NCI-H2196 (cell line): ENCODE measurements at regions not wholly inside any gene's neighbourhood (a gene's known extent, or its start where the extent isn't known, plus 50 kb on each side); places are given as distances from the start of the nearest gene placed in this dataset.

Experiments used
- DNase-seq: peaks from one replicate; lab custom pipeline; 2025; ENCODE audit not compliant: unreplicated experiment; lab: John Stamatoyannopoulos, UW

GRCh38 chr4:19455196-19455595, 796.5 kb upstream of the SLIT2 start:
- no peak for DNase-seq

DNA sequence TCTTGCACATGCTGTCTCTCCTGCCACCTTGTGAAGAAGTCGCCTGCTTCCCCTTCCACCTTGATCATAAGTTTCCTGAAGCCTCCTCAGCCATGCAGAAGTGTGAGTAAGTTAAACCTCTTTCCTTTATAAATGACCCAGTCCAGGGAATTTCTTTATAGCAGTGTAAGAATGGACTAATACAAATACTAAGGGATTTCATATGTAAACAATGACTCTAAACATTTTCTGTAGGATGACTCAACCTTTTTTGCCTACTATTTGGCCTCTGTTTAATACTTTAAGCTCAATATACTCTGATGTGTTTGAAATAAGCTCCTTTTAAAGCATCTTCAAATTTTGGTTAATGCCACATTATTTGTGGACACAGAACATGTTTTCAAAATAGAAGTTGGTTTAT, 813.5 kb upstream of the SLIT2 start:
- DNase-seq, result no peak

- no peak for DNase-seq
These were observed 814.7 kb upstream of the SLIT2 start for GRCh38 chr4:19437008-19437407.

DNA sequence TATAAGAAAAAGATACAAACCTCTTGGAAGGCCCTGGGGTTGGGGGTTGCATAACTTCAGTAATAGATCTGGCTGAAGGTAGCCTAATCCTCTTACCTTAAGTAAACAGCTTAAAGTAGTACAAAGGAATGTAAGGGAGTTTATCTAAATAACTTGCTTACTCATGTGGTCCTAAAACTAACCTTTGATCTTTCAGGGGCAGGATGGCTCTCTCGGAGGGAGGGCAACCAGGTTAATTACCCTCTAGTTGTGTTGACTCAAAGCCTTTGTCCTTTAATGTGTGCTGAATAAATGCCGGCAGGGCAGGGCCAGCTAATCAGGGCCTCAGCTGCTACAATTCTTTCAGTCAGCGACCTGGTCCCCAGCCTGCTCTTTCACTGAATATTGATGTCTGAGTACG, 822.0 kb upstream of the SLIT2 start:
- no peak for DNase-seq

GRCh38 chr4:19425146-19425545, 826.6 kb upstream of the SLIT2 start:
- DNase-seq, result no peak

DNA sequence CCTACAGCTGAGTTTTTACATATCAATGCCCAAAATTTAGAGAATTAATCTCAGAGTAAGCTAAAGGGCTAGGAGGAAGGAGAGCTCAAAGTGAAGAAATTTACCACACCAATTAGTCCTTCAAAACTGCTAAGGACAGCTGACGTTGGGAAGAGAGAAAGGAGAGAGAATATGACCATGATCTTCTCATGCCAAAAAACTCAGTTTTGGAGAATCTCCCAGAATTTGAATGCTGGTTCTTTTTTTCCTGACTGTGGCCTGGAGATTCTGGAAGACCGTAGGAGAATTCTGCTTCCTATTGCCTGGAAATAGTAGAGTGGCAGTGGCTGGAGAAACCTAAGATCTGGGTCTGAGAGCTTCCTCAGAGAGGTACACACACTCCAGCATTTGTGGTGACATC, 834.4 kb upstream of the SLIT2 start:
- no peak for DNase-seq

GRCh38 chr4:19416146-19416545, 835.6 kb upstream of the SLIT2 start:
- DNase-seq, result no peak

DNA sequence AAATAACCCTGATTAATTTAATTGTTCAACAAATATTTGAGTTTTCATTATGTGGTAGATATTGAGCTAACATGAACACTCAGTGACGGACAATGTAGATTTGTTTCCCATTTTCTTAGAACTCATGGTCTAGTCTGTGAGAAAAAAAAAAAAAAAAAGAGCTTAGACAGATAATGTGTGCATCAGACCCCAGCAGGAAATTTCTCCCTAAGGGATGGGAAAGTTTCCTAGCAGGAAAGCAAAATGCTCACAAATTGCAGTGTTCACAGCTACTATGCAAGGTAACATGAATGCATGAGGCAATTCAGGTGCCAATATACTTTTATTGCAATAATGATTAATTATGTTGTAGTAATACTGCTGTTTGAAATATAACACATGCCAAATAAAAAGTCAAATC, 843.2 kb upstream of the SLIT2 start:
- DNase-seq, result no peak

DNA sequence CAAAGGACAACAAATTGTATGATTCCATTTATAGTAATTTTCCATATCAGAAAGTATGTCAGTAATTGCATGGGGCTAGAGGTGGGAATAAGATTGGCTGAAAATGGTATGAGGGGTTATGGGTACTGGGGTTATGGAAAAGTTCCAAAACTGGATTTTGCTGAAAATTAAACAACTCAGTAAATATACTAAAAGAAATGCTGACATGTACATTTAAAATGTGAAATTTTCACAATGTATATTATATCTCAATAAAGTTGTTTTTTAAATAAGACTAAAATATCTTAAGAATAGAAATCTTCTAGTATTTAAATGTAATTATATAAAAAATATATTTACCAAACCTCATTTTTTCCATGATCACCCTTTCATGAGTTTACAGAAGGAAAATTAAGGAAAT, 844.9 kb upstream of the SLIT2 start:
- DNase-seq, result no peak

- no peak for DNase-seq
These were observed 847.8 kb upstream of the SLIT2 start for GRCh38 chr4:19403786-19404370.

DNA sequence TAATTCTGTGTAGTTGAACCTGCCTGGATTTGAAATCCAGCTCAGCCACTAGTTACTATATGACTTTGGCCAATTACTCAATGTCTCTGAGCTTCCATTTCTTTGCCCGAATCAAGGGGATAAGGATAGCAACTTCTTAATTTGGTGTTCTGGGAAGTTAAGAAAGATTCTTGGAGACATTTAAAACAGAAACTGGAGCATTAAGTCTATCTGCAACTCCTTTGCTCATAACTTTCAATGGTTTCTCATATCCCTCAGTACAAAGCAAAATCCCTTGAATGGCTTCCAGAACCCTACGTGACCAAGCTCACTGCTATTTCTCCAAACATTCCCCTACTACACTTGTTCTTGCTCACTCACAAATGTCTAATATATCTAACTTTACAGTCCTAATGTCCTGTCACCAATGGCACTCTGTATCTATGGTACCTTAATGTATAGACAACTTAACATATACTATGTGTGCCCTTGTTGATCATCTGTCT, 849.1 kb upstream of the SLIT2 start:
- no peak for DNase-seq

DNA sequence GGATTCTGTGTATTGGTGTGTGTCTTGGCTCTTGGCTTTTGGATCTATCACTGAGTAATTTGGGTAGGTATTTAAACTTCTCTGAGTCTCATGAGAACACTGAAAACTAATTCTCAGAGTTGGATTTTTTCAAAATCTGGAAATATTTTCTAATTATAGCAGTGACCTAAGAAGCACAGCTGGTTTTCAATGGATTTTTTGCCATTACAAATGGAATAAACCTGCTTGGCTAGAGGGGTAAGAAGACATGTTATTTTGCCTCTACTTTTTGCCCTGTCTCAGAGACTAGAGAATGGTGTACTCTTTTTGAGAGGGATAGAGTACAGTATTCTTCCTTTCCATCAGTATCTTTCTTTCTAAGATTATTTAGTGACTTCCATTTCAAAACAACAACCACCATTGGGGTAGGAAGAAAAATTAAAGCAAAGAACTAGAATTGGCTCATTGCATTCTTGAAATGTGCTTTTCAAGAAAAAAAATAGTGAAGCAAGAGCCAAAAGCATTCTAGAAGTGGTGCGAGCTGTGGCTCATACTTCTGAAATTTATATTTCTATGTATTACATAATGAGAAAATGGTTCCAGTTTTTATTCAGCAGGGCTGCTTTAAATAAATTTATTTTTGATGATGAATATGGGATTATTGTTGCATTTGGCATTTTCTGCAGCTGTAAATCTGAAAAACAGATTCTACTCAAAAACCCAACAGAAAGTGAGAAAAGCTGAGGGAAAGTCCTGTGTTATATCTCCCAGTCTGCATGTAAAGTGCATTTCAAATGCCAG, 850.2 kb upstream of the SLIT2 start:
- no peak for DNase-seq

GRCh38 chr4:19400820-19401219, 850.9 kb upstream of the SLIT2 start:
- DNase-seq, result no peak

DNA sequence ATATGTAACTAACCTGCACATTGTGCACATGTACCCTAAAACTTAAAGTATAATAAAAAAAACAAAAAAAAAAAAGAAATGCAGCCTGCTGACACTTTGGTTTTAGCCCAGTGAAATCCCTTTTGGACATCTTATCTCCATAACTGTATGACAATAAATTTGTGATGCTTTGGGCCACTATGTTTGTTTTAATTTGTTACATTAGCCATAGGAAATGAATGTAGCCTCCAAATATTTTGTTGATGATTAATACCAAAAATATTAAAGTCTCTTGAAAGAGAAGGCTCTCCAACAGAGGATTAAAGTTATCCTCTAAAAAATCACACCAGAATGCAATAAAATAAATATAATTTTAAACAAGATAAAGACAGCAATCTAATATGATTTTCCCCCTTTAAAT, 852.7 kb upstream of the SLIT2 start:
- no peak for DNase-seq

GRCh38 chr4:19386786-19387185, 864.9 kb upstream of the SLIT2 start:
- no peak for DNase-seq

DNA sequence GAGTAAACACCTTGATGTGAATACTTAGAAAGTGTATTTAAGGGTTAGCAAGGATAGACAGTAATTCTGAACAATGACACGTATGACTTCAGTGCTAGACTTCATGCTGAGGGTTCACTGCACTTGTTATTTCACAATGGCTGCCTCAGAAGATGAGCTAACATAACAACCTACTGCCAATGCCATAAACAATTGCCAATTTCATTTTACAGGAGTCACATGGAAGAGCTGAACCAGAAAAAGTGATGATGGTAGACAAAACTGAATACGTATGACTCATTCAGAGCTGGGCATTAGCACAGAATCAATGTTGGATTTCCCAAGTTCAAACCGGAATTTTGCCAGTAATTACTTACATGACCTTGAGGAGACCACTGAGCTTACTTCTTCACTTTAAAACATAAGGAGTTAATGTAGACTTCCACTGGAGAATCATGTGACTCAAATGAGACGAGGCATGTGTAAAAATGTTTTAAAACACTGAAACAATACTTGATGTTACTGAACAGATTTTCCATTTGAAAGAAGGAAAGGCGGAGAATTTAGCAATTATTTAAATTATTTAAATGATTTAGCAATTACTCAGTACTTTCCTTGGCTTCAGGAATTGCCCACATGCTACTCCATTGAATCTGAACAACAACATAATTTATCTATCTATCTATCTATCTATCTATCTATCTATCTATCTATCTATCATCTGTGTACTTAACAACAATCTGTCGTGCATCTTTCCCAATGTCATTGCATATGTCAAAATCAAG, 868.5 kb upstream of the SLIT2 start:
- DNase-seq, result no peak

GRCh38 chr4:19381068-19381467, 870.6 kb upstream of the SLIT2 start:
- no peak for DNase-seq

GRCh38 chr4:19380600-19380999, 871.1 kb upstream of the SLIT2 start:
- no peak for DNase-seq

- DNase-seq, result no peak
These were observed 872.5 kb upstream of the SLIT2 start for GRCh38 chr4:19379191-19379708.

DNA sequence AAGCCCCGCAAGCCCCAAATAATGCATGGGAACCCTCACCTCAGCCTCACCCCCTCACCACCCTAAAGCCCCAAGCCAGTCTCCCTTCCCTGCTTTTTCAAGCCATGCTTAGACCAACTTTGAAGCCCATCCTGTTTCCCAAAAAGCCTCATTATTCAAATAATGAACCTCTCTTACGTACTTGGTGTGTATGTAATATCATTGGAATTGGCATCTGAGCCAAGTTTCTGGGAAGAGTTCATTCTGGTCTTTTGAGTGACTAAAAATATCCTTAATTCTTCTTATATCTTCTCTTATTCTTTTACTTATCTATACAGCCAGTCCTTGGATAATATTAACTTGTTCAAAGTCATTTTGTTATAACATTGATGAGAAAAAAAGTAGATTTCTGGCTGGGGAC, 875.8 kb upstream of the SLIT2 start:
- DNase-seq, result no peak

GRCh38 chr4:19375136-19375804, 876.4 kb upstream of the SLIT2 start:
- DNase-seq, result no peak
